ENCODE measurements at regions not wholly inside any gene's neighbourhood (a gene's known extent, or its start where the extent isn't known, plus 50 kb on each side); places are given as distances from the start of the nearest gene placed in this dataset.

DNA sequence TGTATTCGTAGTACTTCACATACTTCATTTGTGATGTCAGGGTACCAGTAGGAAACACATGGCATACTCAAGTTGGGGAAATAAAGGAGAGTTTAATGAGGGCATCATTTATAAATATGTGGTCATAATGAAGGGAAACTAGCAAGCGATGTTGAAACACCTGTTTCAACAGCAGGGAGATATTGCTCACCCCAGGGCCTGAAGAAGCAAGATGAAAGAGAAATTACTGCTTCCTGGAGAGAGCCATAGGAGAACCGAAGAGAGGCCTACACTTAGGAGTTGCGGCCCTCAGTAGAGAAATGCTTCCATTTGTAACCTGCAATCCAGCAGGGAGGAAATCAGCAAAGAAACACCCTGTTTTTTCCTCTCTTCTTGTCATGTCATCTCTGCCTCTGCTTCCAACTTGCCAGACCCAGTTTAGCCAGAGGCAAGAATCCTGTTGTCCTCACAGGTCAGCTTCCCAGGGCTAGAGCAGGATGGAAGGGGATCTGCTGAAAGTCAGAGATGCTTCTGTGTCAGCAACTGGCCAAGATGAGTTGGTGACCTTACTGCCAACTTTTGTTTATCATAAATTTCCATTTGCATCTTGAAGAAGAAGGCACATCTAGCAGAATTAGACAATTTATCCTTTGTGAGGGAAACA, 67.6 kb upstream of the TSPAN2 start:
- ChIA-PET CTCF (no interaction called here), POLR2A (no interaction called here), SMC1A (ENCODE audit: uncharacterized antibody, unreplicated experiment) (no interaction called here), RAD21 (ENCODE audit: unreplicated experiment) (no interaction called here)
- Histone ChIP-seq H3K9me3 (replicated peaks; ENCODE audit: control insufficient read depth, insufficient read depth, low read length) (no peaks in the 10 kb centered on the region), H3K4me1 (ENCODE audit: control insufficient read depth, insufficient read depth, low read length) (no peaks in the 10 kb centered on the region), H3K9ac (ENCODE audit: control insufficient read depth, insufficient read depth, low read length) (no peak overlapping the region), H3K27ac (ENCODE audit: control insufficient read depth, insufficient read depth) (no peak overlapping the region), H4K20me1 (ENCODE audit: control insufficient read depth, insufficient read depth) (no peaks in the 10 kb centered on the region), H3K4me2 (ENCODE audit: control insufficient read depth, insufficient read depth) (no peak overlapping the region), H3K27me3 (replicated peaks in 1 of 2; ENCODE audit: control insufficient read depth in 2 of 2, insufficient read depth in 2 of 2, low read length in 1 of 2) (no peaks in the 10 kb centered on the region), H3K4me3 (no peak overlapping the region), H3K36me3 (ENCODE audit: control insufficient read depth in 2 of 2, insufficient read depth in 2 of 2, low read length in 1 of 2) (no peaks in the 10 kb centered on the region), H3K79me2 (ENCODE audit: control insufficient read depth, insufficient read depth, low read length) (no peaks in the 10 kb centered on the region), H2AFZ (ENCODE audit: control insufficient read depth, low read depth, low read length) (no peak overlapping the region)
- intact Hi-C loops (cut with micrococcal nuclease; ENCODE audit: unreplicated experiment), result no loop called here
- TF ChIP-seq MYB (IDR thresholded peaks at IDR 0.05; ENCODE audit: borderline replicate concordance, low read depth, low read length) (no peak), USF1 (IDR thresholded peaks at IDR 0.05; ENCODE audit: borderline replicate concordance, extremely low read length, insufficient read depth, low read depth, low read length) (no peak), GABPA (IDR thresholded peaks at IDR 0.05; ENCODE audit: low read depth) (no peak), FOXM1 (IDR thresholded peaks at IDR 0.05; ENCODE audit: low read depth, low read length) (no peak), SMAD5 (IDR thresholded peaks at IDR 0.05; ENCODE audit: low read depth) (no peak), GATAD2B (conservative IDR thresholded peaks at IDR 0.05; ENCODE audit: low read depth) (no peak), POLR2AphosphoS5 (IDR thresholded peaks at IDR 0.05; ENCODE audit: low read length) (no peak), CHD1 (IDR thresholded peaks at IDR 0.05; ENCODE audit: low read depth, low read length) (no peak), ZSCAN29 (IDR thresholded peaks at IDR 0.05) (no peak), KAT2A (conservative IDR thresholded peaks at IDR 0.05; ENCODE audit: control insufficient read depth, low read depth, low read length) (no peak)
- FAIRE-seq (no peak), ATAC-seq (no peak), DNase-seq (ENCODE audit: low read depth, low spot score) (no peak)
- no TSS peak for BruUV-seq (replicated peaks)
- in situ Hi-C loops (cut with MboI), result no loop called here
- 31% methylated on average over 4 of the region's 4 CpGs for WGBS (ENCODE audit: insufficient coverage, insufficient replicate concordance, low lambda C conversion rate, missing lambda C conversion rate)

Measured in GM12878 (cell line).